Spleen (tissue), 11 donors: ENCODE measurements at regions not wholly inside any gene's neighbourhood (a gene's known extent, or its start where the extent isn't known, plus 50 kb on each side); places are given as distances from the start of the nearest gene placed in this dataset.

Experiments used
- DNase-seq: peaks from one replicate; pipeline ENCODE4 v3.0.0-alpha.2; 2020
- H3K27ac ChIP-seq, 8 donors: fragments of 200-600 bp; sonication (generic) in 7 of 8; 1 replicate in 4 of 8; 2 replicates in 4 of 8; pipeline versions ENCODE4 v1.5.0 to v1.8.0; 2016 to 2021; ENCODE audit warnings: inconsistent platforms in 4 of 8, mild to moderate bottlenecking in 4 of 8, moderate library complexity in 1 of 8
- H3K27me3 ChIP-seq, 7 donors: fragments of 200-600 bp; sonication (generic) in 6 of 7; replicated peaks in 1 of 7; 1 replicate in 4 of 7; 2 replicates in 3 of 7; pipeline versions ENCODE4 v1.5.0 to v1.8.0; 2016 to 2021; ENCODE audit warnings: inconsistent platforms in 3 of 7, mild to moderate bottlenecking in 1 of 7
- H3K36me3 ChIP-seq, 6 donors: fragments of 200-600 bp; sonication (generic) in 5 of 6; 1 replicate in 4 of 6; 2 replicates in 2 of 6; pipeline versions ENCODE4 v1.5.0 to v1.8.0; 2016 to 2021; ENCODE audit warnings: inconsistent platforms in 2 of 6
- H3K4me1 ChIP-seq, 6 donors: fragments of 200-600 bp; sonication (generic) in 5 of 6; 1 replicate in 3 of 6; 2 replicates in 3 of 6; pipeline versions ENCODE4 v1.5.0 to v1.8.0; 2016 to 2021; ENCODE audit warnings: inconsistent platforms in 3 of 6
- H3K4me3 ChIP-seq, 8 donors: fragments of 200-600 bp; sonication (generic) in 7 of 8; 1 replicate in 4 of 8; 2 replicates in 4 of 8; pipeline versions ENCODE4 v1.5.0 to v1.8.0; 2016 to 2021; ENCODE audit warnings: inconsistent platforms in 4 of 8, mild to moderate bottlenecking in 4 of 8, moderate library complexity in 2 of 8
- H3K9me3 ChIP-seq, 8 donors: fragments of 200-600 bp; sonication (generic) in 7 of 8; 1 replicate in 4 of 8; 2 replicates in 4 of 8; pipeline versions ENCODE4 v1.5.0 to v1.8.0; 2016 to 2021; ENCODE audit warnings: inconsistent platforms in 4 of 8
- CTCF ChIP-seq, 11 experiments: fragments of 200-600 bp in 7 of 11; fragments of 450-650 bp in 4 of 11; sonication (generic) in 4 of 11; IDR thresholded peaks in 8 of 11; conservative IDR thresholded peaks in 3 of 11; 1 replicate in 7 of 11; 2 replicates in 4 of 11; pipeline versions ENCODE4 v1.4.0 to v1.8.0; 2016 to 2021; ENCODE audit warnings: antibody characterized with exemption in 11 of 11, inconsistent platforms in 4 of 11, mild to moderate bottlenecking in 1 of 11
- POLR2A ChIP-seq, 3 donors: fragments of 450-650 bp; IDR thresholded peaks; one replicate each; pipeline ENCODE4 v1.5.1; 2017; ENCODE audit warnings: antibody characterized with exemption in 3 of 3, mild to moderate bottlenecking in 1 of 3
- POLR2AphosphoS5 ChIP-seq, 3 donors: sonication (generic); formaldehyde crosslinking; IDR thresholded peaks; one replicate each; pipeline ENCODE4 v1.5.1; 2017; ENCODE audit warnings: antibody characterized with exemption in 3 of 3
- WGBS, 5 donors: extraction: QIAGEN DNeasy Blood & Tissue Kit in 3 of 5; methylation state at CpG; one replicate each; pipeline versions ENCODE4 v1.1.5 to v1.1.7; 2013 to 2018; 5-methylcytosine and 5-hydroxymethylcytosine counted together
- intact Hi-C: fragments of 100-400 bp; cut with DNase I; formaldehyde crosslinking; loops from one replicate; pipeline ENCODE4 v1.15.0; 2023; ENCODE audit warnings: low total_unique reads
- donor health status: healthy with polysubstance abuse.
- donor health status: DM: no; HTN: no; CAD: no; lungs with moderate emphysema.
- donor health status: DM: no; HTN: no; CAD: no.
- donor health status: Bipolar disorder and iron deficiency.
- donor health status: healthy.
- donor health status: DM: no; HTN: no; CAD: no.
- donor health status: DM: yes; HTN: yes; CAD: no.

GRCh38 chr2:228378696-228379425, 197.4 kb upstream of the SPHKAP start:
- TF ChIP-seq POLR2A (IDR thresholded peaks at IDR 0.05) (no peak), CTCF (IDR thresholded peaks at IDR 0.05 in 8 of 11, conservative IDR thresholded peaks at IDR 0.05 in 3 of 11) (no peak), POLR2AphosphoS5 (IDR thresholded peaks at IDR 0.05) (no peak)
- Histone ChIP-seq H3K27me3 (no peaks in the 10 kb centered on the region), H3K4me1 (no peaks in the 10 kb centered on the region), H3K4me3 (no peak overlapping the region), H3K9me3 (no peaks in the 10 kb centered on the region), H3K36me3 (no peaks in the 10 kb centered on the region), H3K27ac (no peak overlapping the region)
- DNase-seq: no peak
- intact Hi-C loops: no loop called here
- WGBS, 5 donors: 57 to 88% (median 79%) methylated on average over 3 of the region's 3 CpGs

GRCh38 chr2:228378233-228378632, 196.7 kb upstream of the SPHKAP start:
- Histone ChIP-seq H3K27me3 (no peaks in the 10 kb centered on the region), H3K27ac (no peak overlapping the region), H3K36me3 (no peaks in the 10 kb centered on the region), H3K9me3 (no peaks in the 10 kb centered on the region), H3K4me1 (no peaks in the 10 kb centered on the region), H3K4me3 (no peak overlapping the region)
- TF ChIP-seq CTCF (IDR thresholded peaks at IDR 0.05 in 8 of 11, conservative IDR thresholded peaks at IDR 0.05 in 3 of 11) (no peak), POLR2A (IDR thresholded peaks at IDR 0.05) (no peak), POLR2AphosphoS5 (IDR thresholded peaks at IDR 0.05) (no peak)
- WGBS, 5 donors: 77 to 88% (median 86%) methylated on average over 2 of the region's 2 CpGs
- intact Hi-C loops: no loop called here
- no peak for DNase-seq

GRCh38 chr2:228377533-228377932, 196.0 kb upstream of the SPHKAP start:
- no peak for DNase-seq
- H3K4me1 ChIP-seq: no peaks in the 10 kb centered on the region
- 40 to 50% (median 45%) methylated on average over 6 of the region's 6 CpGs for WGBS, 5 donors
- H3K9me3 ChIP-seq: no peaks in the 10 kb centered on the region
- H3K36me3 ChIP-seq: no peaks in the 10 kb centered on the region
- no peak for TF ChIP-seq POLR2AphosphoS5 (IDR thresholded peaks at IDR 0.05)
- no peak for TF ChIP-seq CTCF (IDR thresholded peaks at IDR 0.05 in 8 of 11, conservative IDR thresholded peaks at IDR 0.05 in 3 of 11)
- TF ChIP-seq POLR2A (IDR thresholded peaks at IDR 0.05): no peak
- intact Hi-C loops: no loop called here
- H3K27me3 ChIP-seq: no peaks in the 10 kb centered on the region
- H3K4me3 ChIP-seq: no peak overlapping the region
- no peak overlapping the region for H3K27ac ChIP-seq

- Histone ChIP-seq H3K4me3 (no peak overlapping the region), H3K9me3 (peaks cover 0 to 12% (median 2%) of the 10 kb centered on the region in 8 donors), H3K36me3 (no peaks in the 10 kb centered on the region), H3K4me1 (no peaks in the 10 kb centered on the region), H3K27ac (no peak overlapping the region), H3K27me3 (no peaks in the 10 kb centered on the region)
- intact Hi-C loops: no loop called here
- TF ChIP-seq POLR2A (IDR thresholded peaks at IDR 0.05): no peak
- no peak for TF ChIP-seq CTCF (IDR thresholded peaks at IDR 0.05 in 8 of 11, conservative IDR thresholded peaks at IDR 0.05 in 3 of 11)
- TF ChIP-seq POLR2AphosphoS5 (IDR thresholded peaks at IDR 0.05): no peak
- WGBS, 5 donors: 66 to 81% (median 75%) methylated on average over 3 of the region's 3 CpGs
- DNase-seq: no peak
Observed at GRCh38 chr2:228374741-228375140, 193.3 kb upstream of the SPHKAP start.
